ENCODE measurements at regions not wholly inside any gene's neighbourhood (a gene's known extent, or its start where the extent isn't known, plus 50 kb on each side); places are given as distances from the start of the nearest gene placed in this dataset.
A peak's percentile ranks its signal among the peaks of the same experiment; 100 is the strongest.

DNA sequence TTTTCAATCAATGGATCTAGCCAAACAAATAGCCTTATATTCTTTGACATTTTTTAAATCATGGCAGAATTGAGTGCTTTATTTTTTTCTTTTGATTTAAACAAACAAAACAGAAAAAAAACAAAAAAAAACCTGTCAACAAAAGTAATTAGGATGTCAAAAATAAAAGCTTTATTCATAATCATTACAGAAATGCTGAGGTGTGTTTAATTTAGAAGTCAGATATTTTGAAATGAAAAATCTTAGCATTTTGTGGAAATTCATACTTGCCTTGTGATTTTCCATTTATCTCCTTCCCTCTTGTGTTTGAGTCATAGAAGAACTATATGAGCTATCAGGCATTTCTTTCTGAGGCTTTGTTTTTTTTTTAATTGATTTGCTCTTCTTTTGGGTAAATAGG is 387.0 kb upstream of the STXBP6 start:
- H3K27me3 ChIP-seq (ENCODE audit: control insufficient read depth, insufficient read depth, low read length), result no peaks in the 10 kb centered on the region
- no peaks in the 10 kb centered on the region for H3K36me3 ChIP-seq (replicated peaks; ENCODE audit: control insufficient read depth, insufficient read depth, low read length)
- H3K4me3 ChIP-seq (ENCODE audit: insufficient read depth, low read depth, low read length), result no peak overlapping the region
- DNase-seq, result no peak

DNA sequence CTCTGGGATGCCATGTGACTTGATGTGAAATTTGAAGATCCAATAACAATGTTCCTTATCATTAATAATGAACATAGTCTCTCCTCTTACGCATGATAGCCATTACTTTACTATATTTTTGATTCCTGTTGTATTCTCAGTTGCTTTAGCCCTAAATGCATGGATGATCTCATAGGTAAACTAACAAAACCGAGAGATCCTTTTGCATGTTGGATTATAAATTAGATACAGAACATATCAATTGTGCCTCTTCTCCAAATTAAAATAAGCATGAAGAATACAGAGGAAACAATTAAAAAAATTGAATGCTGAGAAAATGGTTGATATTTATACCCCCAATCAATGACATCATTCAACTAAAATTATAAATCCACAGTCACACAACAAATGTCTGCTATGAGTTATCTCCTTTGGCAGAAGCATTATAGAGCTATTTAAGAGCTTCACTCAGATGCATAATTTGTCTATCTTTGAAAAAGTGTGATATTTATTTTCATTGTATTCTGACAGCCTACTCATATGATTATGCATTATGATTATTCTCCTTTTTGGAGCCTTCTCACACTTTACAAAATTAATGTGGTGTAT is 386.4 kb upstream of the STXBP6 start:
- H3K4me3 ChIP-seq (ENCODE audit: insufficient read depth, low read depth, low read length), result no peak overlapping the region
- H3K27me3 ChIP-seq (ENCODE audit: control insufficient read depth, insufficient read depth, low read length), result no peaks in the 10 kb centered on the region
- no peak for DNase-seq

DNA sequence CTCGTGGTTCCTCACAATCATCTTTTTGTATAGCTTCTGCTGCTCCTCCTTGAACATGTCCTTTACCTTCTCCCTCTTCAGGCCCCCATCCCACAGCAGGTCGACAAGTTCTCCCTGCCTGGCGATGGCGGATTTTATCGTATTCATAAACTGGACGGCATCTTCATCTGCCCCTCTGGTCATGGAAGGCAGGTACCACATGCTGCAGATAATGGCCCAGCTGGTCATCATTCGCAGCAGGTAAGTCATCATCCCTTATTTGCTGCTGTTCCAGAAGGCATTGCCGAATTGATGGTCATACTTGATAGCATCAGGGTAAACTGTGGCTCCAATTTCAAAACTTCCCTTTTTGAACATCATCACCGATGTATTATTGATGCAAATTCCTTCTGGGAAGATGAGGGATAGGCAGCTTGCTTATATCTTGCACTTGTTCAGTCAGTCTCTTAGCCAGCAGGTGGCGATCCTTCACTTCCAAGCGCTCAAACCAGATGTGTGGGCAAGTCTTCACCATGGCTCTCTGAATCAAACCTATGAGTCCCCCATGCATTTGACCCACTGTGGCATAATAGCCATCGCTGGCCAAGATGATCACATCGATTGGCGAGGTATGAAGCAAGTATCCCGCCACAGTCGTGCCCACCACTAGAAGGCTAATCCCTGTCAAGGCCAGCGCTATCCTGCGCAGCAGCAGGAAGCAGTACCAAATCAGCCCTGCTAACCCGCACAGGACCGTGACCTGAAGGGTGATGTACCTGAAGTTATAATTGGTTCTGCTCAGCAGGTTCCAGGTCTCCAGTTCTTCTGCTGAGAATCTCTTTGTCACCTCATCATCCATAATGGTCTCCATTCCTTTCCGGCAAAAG is 381.5 kb upstream of the STXBP6 start:
- no peaks in the 10 kb centered on the region for H3K27me3 ChIP-seq (ENCODE audit: control insufficient read depth, insufficient read depth, low read length)
- H3K36me3 ChIP-seq (replicated peaks; ENCODE audit: control insufficient read depth, insufficient read depth, low read length), result no peaks in the 10 kb centered on the region
- no peak overlapping the region for H3K4me3 ChIP-seq (ENCODE audit: insufficient read depth, low read depth, low read length)
- peak; percentile 40 for DNase-seq

More for the DNA sequence above, 386.4 kb upstream of the STXBP6 start:
- H3K36me3 ChIP-seq (replicated peaks; ENCODE audit: control insufficient read depth, insufficient read depth, low read length), result no peaks in the 10 kb centered on the region

DNA sequence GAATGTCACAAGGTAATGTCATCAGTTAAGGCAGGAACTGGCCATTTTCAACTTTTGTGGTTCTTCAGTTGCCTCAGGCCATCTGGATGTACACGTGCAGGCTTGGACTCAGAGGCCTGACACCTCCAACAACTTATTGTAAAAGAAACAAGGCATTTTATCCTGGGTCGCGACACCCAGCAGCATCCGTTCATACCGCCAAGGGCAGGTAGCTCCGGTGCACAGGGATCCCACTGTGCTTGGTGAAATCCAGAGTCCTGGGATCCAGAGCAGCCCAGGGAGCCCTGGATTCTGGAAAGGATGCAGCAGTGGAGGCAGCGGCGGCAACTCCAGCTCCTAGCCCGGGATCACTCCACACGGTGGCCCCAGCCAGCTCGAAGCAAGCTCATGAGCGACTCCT is 380.9 kb upstream of the STXBP6 start:
- Histone ChIP-seq H3K36me3 (replicated peaks; ENCODE audit: control insufficient read depth, insufficient read depth, low read length) (no peaks in the 10 kb centered on the region), H3K27me3 (ENCODE audit: control insufficient read depth, insufficient read depth, low read length) (no peaks in the 10 kb centered on the region), H3K4me3 (ENCODE audit: insufficient read depth, low read depth, low read length) (no peak overlapping the region)
- no peak for DNase-seq

DNA sequence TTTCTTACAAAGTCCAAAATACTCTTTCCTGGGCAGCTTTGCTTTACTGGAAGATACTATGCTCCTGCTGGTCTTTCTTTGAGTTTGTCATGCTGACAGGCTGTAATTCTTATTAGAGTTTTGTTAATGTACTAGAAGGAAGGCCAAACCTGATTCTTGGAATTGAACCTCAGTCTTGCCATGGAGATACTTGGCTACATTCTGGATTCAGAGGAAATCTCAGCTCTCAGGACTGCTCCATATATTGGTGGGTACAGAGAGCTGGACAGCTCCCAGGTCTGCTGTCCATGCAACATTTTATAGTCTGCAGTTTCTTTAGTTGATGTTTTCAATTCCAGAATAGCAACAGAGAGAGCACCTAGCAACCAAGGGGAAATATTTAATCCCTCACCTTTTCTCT is 363.1 kb upstream of the STXBP6 start:
- H3K36me3 ChIP-seq (replicated peaks; ENCODE audit: control insufficient read depth, insufficient read depth, low read length), result no peaks in the 10 kb centered on the region
- DNase-seq, result no peak
- H3K27me3 ChIP-seq (ENCODE audit: control insufficient read depth, insufficient read depth, low read length), result no peaks in the 10 kb centered on the region
- no peak overlapping the region for H3K4me3 ChIP-seq (ENCODE audit: insufficient read depth, low read depth, low read length)

DNA sequence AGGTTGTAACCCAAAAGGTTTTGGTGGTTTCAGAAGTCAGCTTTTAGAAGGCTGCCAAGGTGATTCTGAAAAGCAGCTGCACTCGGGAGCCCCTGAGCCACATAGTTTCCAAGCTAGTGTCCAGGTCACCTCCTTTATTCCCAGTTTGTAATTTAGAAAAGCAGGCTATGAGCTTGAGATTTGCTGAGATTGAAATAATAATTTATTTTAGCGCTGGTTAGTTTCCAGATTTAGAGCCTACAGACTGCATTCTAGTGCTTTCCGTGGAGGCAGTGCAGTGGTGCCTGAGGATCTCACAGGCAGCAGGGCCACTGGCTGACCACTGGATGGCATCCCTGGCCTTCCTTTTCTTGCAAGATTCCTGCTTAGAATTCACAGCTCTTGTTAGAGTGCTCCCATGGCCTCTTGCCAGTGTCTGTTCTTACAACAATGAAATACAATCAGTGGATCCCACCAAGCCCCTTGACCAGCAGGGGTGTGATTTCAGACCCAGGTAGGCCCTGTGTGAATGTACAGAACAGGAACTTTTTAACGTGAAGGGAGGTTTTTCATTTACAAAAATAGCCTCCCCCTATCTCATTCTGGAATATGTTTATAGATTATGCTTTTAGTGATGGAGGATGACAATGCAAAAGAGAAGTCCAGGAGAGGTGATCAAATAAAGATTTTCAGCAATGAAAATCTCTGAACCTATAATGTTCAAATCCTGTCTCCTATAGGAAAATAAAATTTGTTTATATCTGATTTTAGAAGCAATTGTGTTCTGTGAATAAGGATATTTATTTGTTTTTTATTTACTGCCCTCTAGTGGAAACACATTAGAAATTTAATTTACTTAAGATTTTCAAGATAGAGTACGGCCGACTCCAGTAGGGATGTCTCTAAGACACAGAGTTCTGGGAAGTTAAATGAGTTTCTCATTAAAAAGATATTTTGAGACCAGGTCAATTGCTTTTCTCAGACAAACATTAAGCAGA is 362.1 kb upstream of the STXBP6 start:
- H3K4me3 ChIP-seq (ENCODE audit: insufficient read depth, low read depth, low read length), result no peak overlapping the region
- H3K27me3 ChIP-seq (ENCODE audit: control insufficient read depth, insufficient read depth, low read length), result no peaks in the 10 kb centered on the region
- peak; percentile 57 for DNase-seq
- H3K36me3 ChIP-seq (replicated peaks; ENCODE audit: control insufficient read depth, insufficient read depth, low read length), result no peaks in the 10 kb centered on the region

DNA sequence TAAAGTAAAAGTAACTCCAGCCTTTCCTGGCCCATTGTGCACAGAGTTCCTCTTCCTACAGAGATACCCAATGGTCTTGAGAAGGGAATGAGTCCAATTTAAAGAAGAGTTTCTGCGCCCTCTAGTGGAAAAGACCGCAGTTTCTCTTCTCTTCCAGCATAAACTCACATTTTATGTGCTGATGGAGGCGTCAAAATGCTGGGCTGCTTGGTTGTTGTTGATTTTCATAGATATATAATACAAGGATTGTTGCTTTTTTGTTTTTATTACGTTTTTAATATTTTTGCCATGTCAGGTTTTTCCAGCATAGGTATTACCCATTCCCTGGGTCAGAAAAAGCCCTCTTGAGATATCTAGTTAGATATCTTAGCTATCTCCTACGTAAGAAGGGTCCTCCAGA is 356.9 kb upstream of the STXBP6 start:
- no peak overlapping the region for H3K4me3 ChIP-seq (ENCODE audit: insufficient read depth, low read depth, low read length)
- DNase-seq, result peak; percentile 52
- no peaks in the 10 kb centered on the region for H3K36me3 ChIP-seq (replicated peaks; ENCODE audit: control insufficient read depth, insufficient read depth, low read length)
- no peaks in the 10 kb centered on the region for H3K27me3 ChIP-seq (ENCODE audit: control insufficient read depth, insufficient read depth, low read length)

DNA sequence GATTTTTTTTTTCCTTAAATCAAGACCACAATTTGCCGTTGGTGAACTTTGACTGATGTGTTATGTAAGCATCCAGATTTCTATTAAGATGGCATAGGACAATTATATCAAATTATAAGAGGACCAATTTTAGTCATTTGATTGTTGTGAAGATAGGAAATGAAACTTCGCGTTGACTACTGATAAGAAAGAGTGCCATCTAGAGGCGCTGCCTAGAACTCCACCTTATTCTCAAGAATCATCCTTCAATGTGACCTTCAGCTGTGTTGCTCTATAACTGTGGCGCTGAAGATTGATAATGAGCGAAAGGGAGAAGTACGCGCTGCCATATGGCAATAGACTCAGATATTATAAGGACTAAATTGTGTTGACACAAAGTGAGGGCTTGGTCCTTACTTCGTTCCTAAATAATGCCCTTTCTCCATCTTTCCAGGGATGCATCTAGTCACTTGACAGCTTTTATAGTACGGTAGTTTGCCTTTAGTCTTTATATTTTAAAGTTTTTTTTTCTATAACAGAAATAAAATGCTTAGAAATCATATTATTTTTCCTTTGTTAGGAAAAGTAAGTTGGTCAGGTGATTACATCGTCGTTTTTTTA is 350.8 kb upstream of the STXBP6 start:
- peak; percentile 22 for DNase-seq
- Histone ChIP-seq H3K36me3 (replicated peaks; ENCODE audit: control insufficient read depth, insufficient read depth, low read length) (no peaks in the 10 kb centered on the region), H3K27me3 (ENCODE audit: control insufficient read depth, insufficient read depth, low read length) (no peaks in the 10 kb centered on the region), H3K4me3 (ENCODE audit: insufficient read depth, low read depth, low read length) (no peak overlapping the region)

DNA sequence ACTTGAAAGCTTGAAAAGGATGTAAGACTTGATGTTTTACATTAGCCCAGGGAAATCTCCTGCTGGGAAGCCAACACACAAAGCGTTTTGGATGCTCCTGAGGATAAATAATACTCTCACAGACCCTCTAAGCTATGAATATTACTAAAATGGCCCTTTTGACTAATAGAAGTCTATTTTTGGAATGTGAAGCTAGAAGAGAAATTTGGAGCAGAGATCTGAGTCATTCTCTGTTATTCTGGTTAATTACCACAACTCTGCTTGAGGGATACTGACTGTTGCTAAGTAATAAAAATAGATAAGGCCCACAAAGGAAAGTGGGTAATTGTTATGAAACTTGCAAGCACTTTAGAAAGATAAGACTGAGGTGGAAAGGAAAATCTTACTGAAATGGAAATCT is 346.2 kb upstream of the STXBP6 start:
- Histone ChIP-seq H3K27me3 (ENCODE audit: control insufficient read depth, insufficient read depth, low read length) (no peaks in the 10 kb centered on the region), H3K36me3 (replicated peaks; ENCODE audit: control insufficient read depth, insufficient read depth, low read length) (no peaks in the 10 kb centered on the region), H3K4me3 (ENCODE audit: insufficient read depth, low read depth, low read length) (no peak overlapping the region)
- DNase-seq, result no peak

DNA sequence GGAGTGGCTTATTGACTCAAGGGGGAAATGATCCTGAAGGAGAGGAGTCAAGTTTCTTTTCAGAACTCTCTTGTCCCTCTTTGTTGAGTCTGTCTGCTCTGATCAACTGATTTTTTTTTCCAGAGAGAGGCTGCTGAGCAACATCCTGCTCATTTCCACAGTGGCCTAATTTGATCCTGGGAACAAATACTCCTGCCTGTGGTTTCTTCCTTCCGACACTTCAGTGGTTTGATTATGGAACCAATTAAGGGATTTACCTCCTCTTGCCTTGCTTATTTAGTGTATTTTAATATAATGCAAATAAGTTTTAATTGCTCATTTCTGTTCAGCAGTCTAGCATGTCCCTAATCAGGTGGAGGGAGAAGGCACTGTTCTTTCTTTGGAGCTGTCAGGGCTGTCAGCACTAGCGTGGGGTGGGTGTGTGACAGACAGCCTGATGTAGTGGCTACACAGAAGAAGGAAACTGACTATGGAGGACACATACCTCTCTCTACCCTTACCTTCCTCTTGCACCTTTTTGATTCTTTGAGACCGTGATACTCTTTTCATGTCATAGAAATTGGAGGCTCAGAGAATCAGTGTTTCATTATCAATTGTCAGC is 344.9 kb upstream of the STXBP6 start:
- no peak overlapping the region for H3K4me3 ChIP-seq (ENCODE audit: insufficient read depth, low read depth, low read length)
- DNase-seq, result no peak
- no peaks in the 10 kb centered on the region for H3K36me3 ChIP-seq (replicated peaks; ENCODE audit: control insufficient read depth, insufficient read depth, low read length)
- no peaks in the 10 kb centered on the region for H3K27me3 ChIP-seq (ENCODE audit: control insufficient read depth, insufficient read depth, low read length)

DNA sequence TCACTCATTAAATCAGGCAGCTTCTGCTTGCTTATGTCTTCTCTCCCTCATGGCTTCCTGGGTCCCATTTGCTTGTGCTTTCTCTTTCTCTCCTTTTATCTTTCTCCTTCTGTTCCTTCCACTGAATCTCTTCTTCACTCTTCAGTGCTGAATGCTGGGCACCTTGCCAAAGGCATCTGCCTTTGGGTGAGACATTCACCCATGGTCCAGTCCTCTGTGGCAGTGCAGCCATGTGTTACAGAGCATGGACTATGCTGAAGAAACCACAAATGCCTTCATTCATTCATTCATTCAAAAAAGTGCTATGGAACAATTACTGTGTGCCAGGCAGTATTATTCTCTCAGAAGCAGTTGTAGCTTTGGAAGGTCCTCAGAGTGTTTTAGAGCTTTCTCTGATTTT is 344.4 kb upstream of the STXBP6 start:
- Histone ChIP-seq H3K4me3 (ENCODE audit: insufficient read depth, low read depth, low read length) (no peak overlapping the region), H3K36me3 (replicated peaks; ENCODE audit: control insufficient read depth, insufficient read depth, low read length) (no peaks in the 10 kb centered on the region), H3K27me3 (ENCODE audit: control insufficient read depth, insufficient read depth, low read length) (no peaks in the 10 kb centered on the region)
- DNase-seq, result no peak

DNA sequence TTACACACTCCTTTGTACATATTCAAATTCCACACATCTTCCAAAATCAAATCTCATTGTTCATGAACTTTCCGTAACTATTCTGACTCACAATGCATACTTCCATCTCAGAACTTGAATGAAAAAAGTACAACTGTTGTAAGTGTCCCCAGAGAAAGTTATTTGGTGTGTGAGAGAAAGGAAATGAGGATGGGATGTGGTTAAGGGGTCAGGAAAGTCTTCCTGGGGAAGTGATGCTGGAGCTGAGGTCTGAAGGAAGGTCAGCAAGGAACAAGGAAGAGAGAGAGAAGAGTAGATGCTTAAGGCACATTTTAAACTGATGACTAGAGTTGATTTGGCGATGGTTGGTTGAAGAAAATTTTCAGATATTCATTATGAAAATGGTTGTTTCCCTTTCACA is 340.0 kb upstream of the STXBP6 start:
- no peak for DNase-seq
- Histone ChIP-seq H3K27me3 (ENCODE audit: control insufficient read depth, insufficient read depth, low read length) (no peaks in the 10 kb centered on the region), H3K4me3 (ENCODE audit: insufficient read depth, low read depth, low read length) (no peak overlapping the region), H3K36me3 (replicated peaks; ENCODE audit: control insufficient read depth, insufficient read depth, low read length) (no peaks in the 10 kb centered on the region)

DNA sequence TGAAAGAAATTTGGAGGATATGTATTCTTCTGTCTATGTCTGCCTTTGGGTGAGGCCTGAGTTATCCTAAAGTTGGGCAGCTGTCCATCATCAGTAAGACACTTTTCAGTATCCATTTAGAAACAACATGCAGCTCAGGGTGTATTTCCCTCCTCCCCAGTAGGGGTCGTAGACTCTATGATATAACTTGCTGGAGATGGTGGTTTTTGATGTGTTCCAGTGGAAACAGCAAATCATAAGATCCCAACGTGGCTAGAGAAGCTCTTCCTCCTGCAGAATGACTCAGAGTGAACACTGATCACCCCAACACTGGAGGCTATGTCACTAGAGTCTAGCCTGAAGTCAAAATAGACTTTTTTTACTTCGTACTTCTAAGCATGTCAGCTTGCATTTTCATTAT is 331.6 kb upstream of the STXBP6 start:
- DNase-seq, result peak; percentile 11
- H3K4me3 ChIP-seq (ENCODE audit: insufficient read depth, low read depth, low read length), result no peak overlapping the region
- H3K36me3 ChIP-seq (replicated peaks; ENCODE audit: control insufficient read depth, insufficient read depth, low read length), result no peaks in the 10 kb centered on the region
- no peaks in the 10 kb centered on the region for H3K27me3 ChIP-seq (ENCODE audit: control insufficient read depth, insufficient read depth, low read length)

DNA sequence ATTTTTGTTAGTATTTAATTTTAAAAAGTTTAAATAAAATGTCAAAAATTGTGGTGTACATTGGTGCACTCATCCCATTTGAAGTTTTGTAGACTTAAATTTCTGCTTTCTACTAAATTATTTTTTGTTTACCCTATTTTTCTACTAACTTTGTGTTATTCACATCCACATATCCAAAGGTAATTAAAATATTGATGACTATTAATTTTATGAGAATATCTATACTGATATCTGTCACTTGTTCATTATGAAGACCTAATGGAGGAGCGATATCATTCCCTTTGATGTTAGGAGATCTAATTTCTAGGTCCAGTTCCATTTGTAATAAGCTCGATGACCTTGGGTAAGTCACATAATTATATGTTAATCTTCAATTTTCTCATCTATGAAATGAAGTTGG is 325.7 kb upstream of the STXBP6 start:
- no peak for DNase-seq
- H3K27me3 ChIP-seq (ENCODE audit: control insufficient read depth, insufficient read depth, low read length), result no peaks in the 10 kb centered on the region
- H3K36me3 ChIP-seq (replicated peaks; ENCODE audit: control insufficient read depth, insufficient read depth, low read length), result no peaks in the 10 kb centered on the region
- no peak overlapping the region for H3K4me3 ChIP-seq (ENCODE audit: insufficient read depth, low read depth, low read length)
